Endothelial cell of umbilical vein (primary cell): ENCODE measurements at regions not wholly inside any gene's neighbourhood (a gene's known extent, or its start where the extent isn't known, plus 50 kb on each side); places are given as distances from the start of the nearest gene placed in this dataset.

Experiments used
- BruUV-seq: library from RNA; stranded (reverse); fragments of 400-500 nt; replicated peaks from 2 replicates; lab custom pipeline; 2021; lab: Mats Ljungman, UMichigan
- CTCF ChIA-PET: fragments of 300-600, 350-600 bp; sonication (Branson Sonifier 250); formaldehyde crosslinking; loops from one replicate; lab custom pipeline; 2021; ENCODE audit warnings: antibody characterized with exemption, inconsistent platforms; lab: Charles Lee
- POLR2A ChIA-PET: fragments of 300-600, 350-600 bp; sonication (Branson Sonifier 250); formaldehyde crosslinking; loops from one replicate; lab custom pipeline; 2021; ENCODE audit warnings: antibody characterized with exemption, inconsistent platforms; lab: Charles Lee
- DNase-seq: peaks from one replicate; pipeline ENCODE4 v3.0.0-alpha.2; 2011; ENCODE audit warnings: low read depth, low spot score
- FAIRE-seq: peaks from 2 replicates; lab custom pipeline; 2011; peaks lifted over from hg19 to GRCh38; lab: Jason Lieb, UNC
- H2AFZ ChIP-seq: 2 replicates; pipeline ENCODE4 v1.6.0; 2012; ENCODE audit warnings: low read depth, low read length, control low read depth, inconsistent platforms
- H3K27ac ChIP-seq: 2 replicates; pipeline ENCODE4 v1.5.1; 2011; ENCODE audit warnings: low read depth, mild to moderate bottlenecking, control low read depth, low read length, moderate library complexity; ENCODE audit not compliant: insufficient read depth
- H3K27me3 ChIP-seq, 2 experiments: 2 replicates each; pipeline versions ENCODE4 v1.6.0 to v1.6.1; 2011; ENCODE audit warnings: low read length in 2 of 2, mixed read lengths in 1 of 2; ENCODE audit not compliant: control insufficient read depth in 2 of 2, insufficient read depth in 2 of 2
- H3K36me3 ChIP-seq, 2 experiments: 2 replicates in 1 of 2; 3 replicates in 1 of 2; pipeline ENCODE4 v1.5.1; 2011; ENCODE audit warnings: low read length in 2 of 2, mild to moderate bottlenecking in 1 of 2, moderate library complexity in 1 of 2; ENCODE audit not compliant: control insufficient read depth in 2 of 2, insufficient read depth in 2 of 2; ENCODE audit errors: extremely low read depth in 1 of 2
- H3K4me1 ChIP-seq: 3 replicates; pipeline ENCODE4 v1.5.1; 2011; ENCODE audit warnings: mild to moderate bottlenecking, low read length; ENCODE audit not compliant: control insufficient read depth, insufficient read depth; ENCODE audit errors: extremely low read depth
- H3K4me2 ChIP-seq: 2 replicates; pipeline ENCODE4 v1.6.1; 2011; ENCODE audit warnings: low read length, control low read depth, mixed read lengths; ENCODE audit not compliant: insufficient read depth
- H3K4me3 ChIP-seq, 3 experiments: fragments of 200-600 bp in 1 of 3; sonication (generic), shearing (Covaris generic) in 1 of 3; replicated peaks in 1 of 3; 2 replicates each; pipeline ENCODE4 v1.5.1; 2011 to 2016; ENCODE audit warnings: control low read depth in 3 of 3, low read length in 3 of 3, mild to moderate bottlenecking in 2 of 3, inconsistent platforms in 1 of 3, low read depth in 1 of 3, moderate library complexity in 1 of 3; ENCODE audit not compliant: insufficient read depth in 1 of 3
- H3K79me2 ChIP-seq: 2 replicates; pipeline ENCODE4 v1.6.0; 2012; ENCODE audit warnings: low read length, inconsistent platforms; ENCODE audit not compliant: control insufficient read depth, insufficient read depth
- H3K9ac ChIP-seq: replicated peaks from 2 replicates; pipeline ENCODE3; 2011; ENCODE audit warnings: low read length, control low read depth; ENCODE audit not compliant: insufficient read depth; ENCODE audit errors: extremely low read depth
- H3K9me1 ChIP-seq: replicated peaks from 3 replicates; pipeline ENCODE4 v1.6.0; 2011; ENCODE audit warnings: mild to moderate bottlenecking, low read length; ENCODE audit not compliant: control insufficient read depth, insufficient read depth; ENCODE audit errors: extremely low read depth
- H3K9me3 ChIP-seq: replicated peaks from 2 replicates; pipeline ENCODE4 v1.5.1; 2012; ENCODE audit warnings: low read length, inconsistent platforms; ENCODE audit not compliant: control insufficient read depth, insufficient read depth
- H4K20me1 ChIP-seq: replicated peaks from 2 replicates; pipeline ENCODE3; 2011; ENCODE audit warnings: mild to moderate bottlenecking, low read length; ENCODE audit not compliant: control insufficient read depth, insufficient read depth; ENCODE audit errors: extremely low read depth
- CTCF ChIP-seq, 2 donors: IDR thresholded peaks; 1 replicate in 1 of 2; 2 replicates in 1 of 2; pipeline ENCODE4 v1.5.1; 2011; ENCODE audit warnings: low read length in 2 of 2, mild to moderate bottlenecking in 2 of 2, moderate library complexity in 2 of 2, control low read depth in 1 of 2, inconsistent platforms in 1 of 2, low read depth in 1 of 2; ENCODE audit not compliant: insufficient read depth in 1 of 2; ENCODE audit errors: extremely low read depth in 1 of 2
- EZH2 ChIP-seq: IDR thresholded peaks from 2 replicates; pipeline ENCODE4 v1.6.1; 2012; ENCODE audit warnings: borderline replicate concordance, low read depth, mild to moderate bottlenecking, moderate library complexity, low read length, inconsistent platforms; ENCODE audit not compliant: severe bottlenecking
- FOS ChIP-seq: IDR thresholded peaks from 2 replicates; pipeline ENCODE4 v1.6.1; 2011; ENCODE audit warnings: mild to moderate bottlenecking, low read length, moderate library complexity, borderline replicate concordance; ENCODE audit not compliant: insufficient read depth
- GATA2 ChIP-seq: IDR thresholded peaks from 2 replicates; pipeline ENCODE4 v1.7.0; 2011; ENCODE audit warnings: low read depth, mild to moderate bottlenecking, moderate library complexity, mixed read lengths, low read length; ENCODE audit not compliant: insufficient read length, insufficient read depth
- JUN ChIP-seq: IDR thresholded peaks from 2 replicates; pipeline ENCODE4 v1.6.1; 2011; ENCODE audit warnings: borderline replicate concordance, low read depth; ENCODE audit not compliant: insufficient read length, insufficient read depth
- MAX ChIP-seq: IDR thresholded peaks from 2 replicates; pipeline ENCODE4 v1.6.1; 2011; ENCODE audit not compliant: insufficient read depth, insufficient read length
- MYC ChIP-seq: IDR thresholded peaks from one replicate; pipeline ENCODE4 v1.6.1; 2011; ENCODE audit warnings: mild to moderate bottlenecking, low read depth, low read length
- POLR2A ChIP-seq: IDR thresholded peaks from 2 replicates; pipeline ENCODE4 v1.6.1; 2012; ENCODE audit warnings: low read depth, mild to moderate bottlenecking, control low read depth, low read length
- POLR2AphosphoS5 ChIP-seq: IDR thresholded peaks from 2 replicates; pipeline ENCODE4 v1.6.1; 2012; ENCODE audit warnings: low read depth, mild to moderate bottlenecking, control low read depth, low read length, moderate library complexity; ENCODE audit not compliant: insufficient read depth
- dilution Hi-C: fragments of 300-500 bp; cut with MboI; formaldehyde crosslinking; loops from one replicate; pipeline ENCODE4 v1.15.0; 2019; ENCODE audit warnings: low sequenced_read_pairs; ENCODE audit not compliant: extremely low pct_ligation_motif_present
- intact Hi-C: fragments of 100-400 bp; cut with micrococcal nuclease; formaldehyde crosslinking; loops from one replicate; pipeline ENCODE4 v1.10.0; 2022

- DNase-seq (no peak), FAIRE-seq (no peak)
- Histone ChIP-seq H3K27me3 (no peaks in the 10 kb centered on the region), H3K4me1 (no peaks in the 10 kb centered on the region), H3K27ac (no peak overlapping the region), H3K79me2 (no peaks in the 10 kb centered on the region), H3K9ac (no peak overlapping the region), H2AFZ (no peak overlapping the region), H3K4me3 (no peak overlapping the region), H3K9me1 (no peaks in the 10 kb centered on the region), H3K36me3 (no peaks in the 10 kb centered on the region), H3K4me2 (no peak overlapping the region), H4K20me1 (no peaks in the 10 kb centered on the region), H3K9me3 (no peaks in the 10 kb centered on the region)
- intact Hi-C loops: no loop called here
- dilution Hi-C loops: no loop called here
- POLR2A ChIA-PET: no interaction called here
- CTCF ChIA-PET: no interaction called here
- no TSS peak for BruUV-seq
- TF ChIP-seq FOS: no peak
- TF ChIP-seq MAX: no peak
- TF ChIP-seq POLR2A: no peak
- no peak for TF ChIP-seq CTCF (IDR thresholded peaks at IDR 0.05; ENCODE audit: extremely low read depth in 1 of 2, insufficient read depth in 1 of 2, low read depth in 1 of 2, low read length in 2 of 2)
- no peak for TF ChIP-seq MYC
- TF ChIP-seq GATA2: no peak
- no peak for TF ChIP-seq POLR2AphosphoS5
Observed at GRCh38 chr7:37571806-37572205, 111.8 kb upstream of the GPR141 start.

- Histone ChIP-seq H3K9ac (no peak overlapping the region), H3K9me3 (no peaks in the 10 kb centered on the region), H3K4me2 (no peak overlapping the region), H3K4me3 (no peak overlapping the region), H3K9me1 (no peaks in the 10 kb centered on the region), H3K36me3 (no peaks in the 10 kb centered on the region), H2AFZ (no peak overlapping the region), H3K79me2 (no peaks in the 10 kb centered on the region), H3K4me1 (no peaks in the 10 kb centered on the region), H4K20me1 (no peaks in the 10 kb centered on the region), H3K27ac (no peak overlapping the region), H3K27me3 (no peaks in the 10 kb centered on the region)
- POLR2A ChIA-PET: no interaction called here
- TF ChIP-seq CTCF (IDR thresholded peaks at IDR 0.05; ENCODE audit: extremely low read depth in 1 of 2, insufficient read depth in 1 of 2, low read depth in 1 of 2, low read length in 2 of 2): no peak
- TF ChIP-seq JUN: no peak
- no peak for TF ChIP-seq EZH2
- TF ChIP-seq FOS: no peak
- TF ChIP-seq POLR2A: no peak
- no peak for TF ChIP-seq POLR2AphosphoS5
- no peak for TF ChIP-seq GATA2
- no peak for TF ChIP-seq MAX
- no peak for TF ChIP-seq MYC
- CTCF ChIA-PET: interaction anchor here (1.3 to 1.4 kb wide), 2 partner anchors 9 to 11 kb away, joined by 4 to 5 read pairs; no protein-coding TSS in a partner anchor
- no peak for DNase-seq
- dilution Hi-C loops: no loop called here
- no peak for FAIRE-seq
- intact Hi-C loops: no loop called here
- no TSS peak for BruUV-seq
Observed at GRCh38 chr7:37577412-37577811, 106.2 kb upstream of the GPR141 start.
